Vagina (tissue), 2 donors: ENCODE measurements at regions not wholly inside any gene's neighbourhood (a gene's known extent, or its start where the extent isn't known, plus 50 kb on each side); places are given as distances from the start of the nearest gene placed in this dataset.

Experiments used
- POLR2A ChIP-seq, 2 donors: fragments of 450-650 bp; IDR thresholded peaks; one replicate each; pipeline ENCODE4 v1.6.1; 2017; ENCODE audit warnings: antibody characterized with exemption in 2 of 2, mild to moderate bottlenecking in 2 of 2, moderate library complexity in 2 of 2
- TF ChIP-seq, protein P1 (sequence below), 3 experiments: fragments of 450-650 bp in 2 of 3; fragments of 200-600 bp in 1 of 3; sonication (generic) in 1 of 3; IDR thresholded peaks; one replicate each; pipeline ENCODE4 v1.5.1; 2017 to 2019; ENCODE audit warnings: antibody characterized with exemption in 3 of 3, mild to moderate bottlenecking in 2 of 3, moderate library complexity in 2 of 3

DNA sequence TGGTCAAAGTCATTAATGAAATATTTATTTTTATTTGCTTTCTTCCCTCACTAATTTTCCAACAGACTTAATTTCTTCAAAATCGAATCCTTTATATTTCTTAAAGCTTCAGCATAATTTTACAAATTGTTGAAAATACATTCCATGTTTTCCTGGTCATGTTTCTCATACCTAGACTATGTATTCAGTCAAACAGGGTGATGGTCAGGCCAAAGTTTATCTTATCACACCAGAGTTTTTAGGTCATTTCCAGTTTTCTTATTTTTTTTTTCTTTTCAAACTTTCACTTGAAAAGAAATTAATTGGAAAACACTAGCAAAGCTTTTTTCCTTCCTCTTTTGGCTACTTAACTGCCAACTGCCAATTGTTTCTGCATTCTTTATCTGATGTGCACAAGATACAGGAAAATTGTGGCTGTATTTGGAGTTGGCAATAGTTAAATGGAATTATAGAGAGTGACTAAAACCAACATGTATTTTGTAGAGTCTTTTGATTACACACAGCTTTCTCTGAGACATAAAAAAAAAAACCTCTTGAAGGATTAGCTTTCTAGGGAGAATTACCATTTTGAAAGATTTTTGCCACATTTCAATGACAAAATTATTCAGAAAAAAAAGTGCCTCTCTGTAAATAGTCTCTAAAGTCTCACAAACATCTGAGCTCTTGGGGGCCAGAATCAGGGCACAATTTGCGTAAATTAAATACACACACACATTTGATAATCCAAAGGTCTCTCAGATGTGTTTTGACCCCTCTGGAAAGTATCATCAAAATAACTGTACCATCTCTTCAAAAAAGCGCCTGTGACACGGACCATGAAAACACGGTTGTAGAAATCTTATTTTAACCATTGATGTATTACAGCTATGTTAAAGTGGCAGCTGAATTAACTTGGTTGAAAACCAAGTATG lies 603.2 kb upstream of the KCNMB2 start:
- TF ChIP-seq, protein P1, sequence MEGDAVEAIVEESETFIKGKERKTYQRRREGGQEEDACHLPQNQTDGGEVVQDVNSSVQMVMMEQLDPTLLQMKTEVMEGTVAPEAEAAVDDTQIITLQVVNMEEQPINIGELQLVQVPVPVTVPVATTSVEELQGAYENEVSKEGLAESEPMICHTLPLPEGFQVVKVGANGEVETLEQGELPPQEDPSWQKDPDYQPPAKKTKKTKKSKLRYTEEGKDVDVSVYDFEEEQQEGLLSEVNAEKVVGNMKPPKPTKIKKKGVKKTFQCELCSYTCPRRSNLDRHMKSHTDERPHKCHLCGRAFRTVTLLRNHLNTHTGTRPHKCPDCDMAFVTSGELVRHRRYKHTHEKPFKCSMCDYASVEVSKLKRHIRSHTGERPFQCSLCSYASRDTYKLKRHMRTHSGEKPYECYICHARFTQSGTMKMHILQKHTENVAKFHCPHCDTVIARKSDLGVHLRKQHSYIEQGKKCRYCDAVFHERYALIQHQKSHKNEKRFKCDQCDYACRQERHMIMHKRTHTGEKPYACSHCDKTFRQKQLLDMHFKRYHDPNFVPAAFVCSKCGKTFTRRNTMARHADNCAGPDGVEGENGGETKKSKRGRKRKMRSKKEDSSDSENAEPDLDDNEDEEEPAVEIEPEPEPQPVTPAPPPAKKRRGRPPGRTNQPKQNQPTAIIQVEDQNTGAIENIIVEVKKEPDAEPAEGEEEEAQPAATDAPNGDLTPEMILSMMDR (IDR thresholded peaks at IDR 0.05), result no peak
- TF ChIP-seq POLR2A (IDR thresholded peaks at IDR 0.05), result no peak
